HG03571 (cell line): ENCODE measurements at regions not wholly inside any gene's neighbourhood (a gene's known extent, or its start where the extent isn't known, plus 50 kb on each side); places are given as distances from the start of the nearest gene placed in this dataset.
"Not testable (repeated sequence)": the region's sequence is repeated elsewhere in the genome, so short reads cannot be mapped to it uniquely, and the experiment has no call there.

Source experiments
- ATAC-seq: cut with Tn5 transposase; IDR thresholded peaks from one replicate; pipeline ENCODE4 v1.9.1; 2021; ENCODE audit not compliant: unreplicated experiment

- ATAC-seq: no peak
Measured at GRCh38 chr4:187109636-187110035, 386.0 kb upstream of the FAT1 start.

GRCh38 chr4:187118166-187118565, 394.5 kb upstream of the FAT1 start:
- ATAC-seq: no peak

- ATAC-seq: no peak
Measured at GRCh38 chr4:187118602-187119120, 395.0 kb upstream of the FAT1 start.

GRCh38 chr4:187124331-187124730, 400.7 kb upstream of the FAT1 start:
- ATAC-seq: no peak

GRCh38 chr4:187125062-187125461, 401.4 kb upstream of the FAT1 start:
- ATAC-seq: no peak

GRCh38 chr4:187127456-187127855, 403.8 kb upstream of the FAT1 start:
- ATAC-seq: no peak

GRCh38 chr4:187128222-187128621, 404.6 kb upstream of the FAT1 start:
- ATAC-seq: no peak

- no peak for ATAC-seq
Measured at GRCh38 chr4:187128976-187129375, 405.3 kb upstream of the FAT1 start.

GRCh38 chr4:187131826-187132225, 408.2 kb upstream of the FAT1 start:
- ATAC-seq: not testable (repeated sequence)

- no peak for ATAC-seq
Measured at GRCh38 chr4:187135878-187136277, 412.2 kb upstream of the FAT1 start.

GRCh38 chr4:187139141-187139540, 415.5 kb upstream of the FAT1 start:
- ATAC-seq: no peak

- no peak for ATAC-seq
Measured at GRCh38 chr4:187141101-187141500, 417.4 kb upstream of the FAT1 start.

GRCh38 chr4:187149229-187149945, 425.7 kb upstream of the FAT1 start:
- no peak for ATAC-seq

GRCh38 chr4:187157380-187157958, 433.8 kb upstream of the FAT1 start:
- no peak for ATAC-seq

- ATAC-seq: no peak
Measured at GRCh38 chr4:187158003-187158402, 434.3 kb upstream of the FAT1 start.

- ATAC-seq: no peak
Measured at GRCh38 chr4:187160486-187160885, 436.8 kb upstream of the FAT1 start.

GRCh38 chr4:187166886-187167512, 443.3 kb upstream of the FAT1 start:
- no peak for ATAC-seq

- ATAC-seq: no peak
Measured at GRCh38 chr4:187171706-187172339, 448.2 kb upstream of the FAT1 start.

- no peak for ATAC-seq
Measured at GRCh38 chr4:187172340-187172761, 448.7 kb upstream of the FAT1 start.

GRCh38 chr4:187174749-187175148, 451.1 kb upstream of the FAT1 start:
- no peak for ATAC-seq

- no peak for ATAC-seq
Measured at GRCh38 chr4:187175197-187175596, 451.5 kb upstream of the FAT1 start.
